OCI-LY1 (cell line): ENCODE measurements at regions not wholly inside any gene's neighbourhood (a gene's known extent, or its start where the extent isn't known, plus 50 kb on each side); places are given as distances from the start of the nearest gene placed in this dataset.

Experiments used
- H2AFZ ChIP-seq: fragments of 200-600 bp; sonication (generic), shearing (Covaris generic); 2 replicates; pipeline ENCODE4 v1.6.0; 2014; ENCODE audit warnings: antibody characterized with exemption, mild to moderate bottlenecking, low read length
- H3F3A ChIP-seq: fragments of 200-600 bp; sonication (generic), shearing (Covaris generic); 2 replicates; pipeline ENCODE4 v1.6.0; 2014; ENCODE audit warnings: mild to moderate bottlenecking, antibody characterized with exemption, low read length, moderate library complexity; ENCODE audit not compliant: insufficient read depth
- H3K27ac ChIP-seq: fragments of 200-600 bp; sonication (generic); 2 replicates; pipeline ENCODE4 v1.5.1; 2014; ENCODE audit warnings: low read length, mixed run types, mild to moderate bottlenecking, low read depth; ENCODE audit not compliant: poor library complexity, severe bottlenecking
- H3K27me3 ChIP-seq: fragments of 200-600 bp; sonication (generic); 2 replicates; pipeline ENCODE4 v1.6.0; 2014; ENCODE audit warnings: antibody characterized with exemption, mild to moderate bottlenecking, low read length, moderate library complexity; ENCODE audit not compliant: insufficient read depth
- H3K36me3 ChIP-seq: fragments of 200-600 bp; sonication (generic); 2 replicates; pipeline ENCODE4 v1.6.1; 2014; ENCODE audit warnings: mild to moderate bottlenecking, antibody characterized with exemption, low read length, moderate library complexity, mixed read lengths; ENCODE audit not compliant: insufficient read depth
- H3K4me1 ChIP-seq: fragments of 200-600 bp; sonication (generic); 2 replicates; pipeline ENCODE4 v1.5.1; 2014; ENCODE audit warnings: mild to moderate bottlenecking, low read length, moderate library complexity; ENCODE audit not compliant: insufficient read depth, severe bottlenecking
- H3K4me2 ChIP-seq: fragments of 200-600 bp; sonication (generic), shearing (Covaris generic); 2 replicates; pipeline ENCODE4 v1.6.1; 2014; ENCODE audit warnings: low read length
- H3K4me3 ChIP-seq: fragments of 200-600 bp; sonication (generic); 2 replicates; pipeline ENCODE4 v1.5.1; 2014; ENCODE audit warnings: low read length, low read depth, mild to moderate bottlenecking, mixed read lengths; ENCODE audit not compliant: poor library complexity, severe bottlenecking
- H3K79me2 ChIP-seq: fragments of 200-600 bp; shearing (Covaris generic); 2 replicates; pipeline ENCODE4 v1.6.1; 2016; ENCODE audit warnings: mixed run types, low read length, mixed read lengths; ENCODE audit not compliant: insufficient read depth
- H3K9ac ChIP-seq: fragments of 200-600 bp; sonication (generic), shearing (Covaris generic); 2 replicates; pipeline ENCODE4 v1.6.1; 2014; ENCODE audit warnings: mild to moderate bottlenecking, low read length, mixed read lengths
- H3K9me2 ChIP-seq: fragments of 200-600 bp; sonication (generic), shearing (Covaris generic); 2 replicates; pipeline ENCODE4 v1.6.1; 2014; ENCODE audit warnings: low read depth, mild to moderate bottlenecking, low read length, mixed read lengths
- H3K9me3 ChIP-seq: fragments of 200-600 bp; shearing (Covaris generic); 2 replicates; pipeline ENCODE4 v1.6.1; 2014; ENCODE audit warnings: low read length, mixed read lengths
- H4K20me1 ChIP-seq: fragments of 200-600 bp; sonication (generic), shearing (Covaris generic); 2 replicates; pipeline ENCODE4 v1.6.0; 2016; ENCODE audit warnings: mild to moderate bottlenecking, low read length; ENCODE audit not compliant: insufficient read depth
- CTCF ChIP-seq: fragments of 200-600 bp; sonication (generic), shearing (Covaris generic); IDR thresholded peaks from 2 replicates; pipeline ENCODE4 v1.5.1; 2017; ENCODE audit warnings: mild to moderate bottlenecking, antibody characterized with exemption, low read length, moderate library complexity, mixed read lengths
- EZH2 ChIP-seq: fragments of 200-600 bp; sonication (generic), shearing (Covaris generic); IDR thresholded peaks from 2 replicates; pipeline ENCODE4 v1.8.0; 2017; ENCODE audit warnings: borderline replicate concordance, mixed run types, mild to moderate bottlenecking, antibody characterized with exemption, low read length, moderate library complexity, mixed read lengths

GRCh38 chr6:164534070-164534766 is 775.2 kb downstream of the C6orf118 start:
- no peaks in the 10 kb centered on the region for H3K4me1 ChIP-seq
- no peak overlapping the region for H3K9ac ChIP-seq
- H4K20me1 ChIP-seq: no peaks in the 10 kb centered on the region
- TF ChIP-seq CTCF (no peak), EZH2 (no peak)
- H3K79me2 ChIP-seq: no peaks in the 10 kb centered on the region
- H3F3A ChIP-seq: no peaks in the 10 kb centered on the region
- H3K9me3 ChIP-seq: no peaks in the 10 kb centered on the region
- H3K4me2 ChIP-seq: no peak overlapping the region
- H3K27me3 ChIP-seq: no peaks in the 10 kb centered on the region
- H3K9me2 ChIP-seq: no peaks in the 10 kb centered on the region
- H3K36me3 ChIP-seq: no peaks in the 10 kb centered on the region
- no peak overlapping the region for H2AFZ ChIP-seq
- H3K27ac ChIP-seq: no peak overlapping the region
- no peak overlapping the region for H3K4me3 ChIP-seq

GRCh38 chr6:164533045-164533362 is 776.4 kb downstream of the C6orf118 start:
- Histone ChIP-seq H3K9ac (no peak overlapping the region), H3K27me3 (no peaks in the 10 kb centered on the region), H2AFZ (no peak overlapping the region), H3F3A (no peaks in the 10 kb centered on the region), H3K9me2 (no peaks in the 10 kb centered on the region), H3K9me3 (no peaks in the 10 kb centered on the region), H3K4me1 (no peaks in the 10 kb centered on the region), H3K36me3 (no peaks in the 10 kb centered on the region), H3K79me2 (no peaks in the 10 kb centered on the region), H4K20me1 (no peaks in the 10 kb centered on the region), H3K27ac (no peak overlapping the region), H3K4me3 (no peak overlapping the region), H3K4me2 (no peak overlapping the region)
- TF ChIP-seq CTCF: no peak
- TF ChIP-seq EZH2: no peak

GRCh38 chr6:164532198-164533044 is 777.0 kb downstream of the C6orf118 start:
- H3K27ac ChIP-seq: no peak overlapping the region
- no peaks in the 10 kb centered on the region for H3K36me3 ChIP-seq
- no peaks in the 10 kb centered on the region for H3K27me3 ChIP-seq
- H3K4me2 ChIP-seq: no peak overlapping the region
- TF ChIP-seq CTCF (no peak), EZH2 (no peak)
- H3K9me3 ChIP-seq: no peaks in the 10 kb centered on the region
- H2AFZ ChIP-seq: no peak overlapping the region
- no peaks in the 10 kb centered on the region for H3K4me1 ChIP-seq
- H3K4me3 ChIP-seq: no peak overlapping the region
- H3F3A ChIP-seq: no peaks in the 10 kb centered on the region
- H3K9ac ChIP-seq: no peak overlapping the region
- H3K79me2 ChIP-seq: no peaks in the 10 kb centered on the region
- no peaks in the 10 kb centered on the region for H3K9me2 ChIP-seq
- no peaks in the 10 kb centered on the region for H4K20me1 ChIP-seq
